Ishikawa (cell line): ENCODE measurements at regions not wholly inside any gene's neighbourhood (a gene's known extent, or its start where the extent isn't known, plus 50 kb on each side); places are given as distances from the start of the nearest gene placed in this dataset.

Experiments used
- CEBPB ChIP-seq: IDR thresholded peaks from 2 replicates; pipeline ENCODE4 v1.6.1; 2012
- CREB1 ChIP-seq: IDR thresholded peaks from 2 replicates; pipeline ENCODE4 v1.6.1; 2012; ENCODE audit warnings: low read depth
- EGR1 ChIP-seq: IDR thresholded peaks from 2 replicates; pipeline ENCODE4 v1.6.1; 2012
- EP300 ChIP-seq: IDR thresholded peaks from 2 replicates; pipeline ENCODE4 v1.6.1; 2012; ENCODE audit warnings: borderline replicate concordance
- FOXM1 ChIP-seq: IDR thresholded peaks from 2 replicates; pipeline ENCODE4 v1.6.1; 2012; ENCODE audit warnings: low read depth, borderline replicate concordance
- NFIC ChIP-seq: IDR thresholded peaks from 2 replicates; pipeline ENCODE4 v1.6.1; 2012
- RAD21 ChIP-seq: IDR thresholded peaks from 2 replicates; pipeline ENCODE4 v1.6.1; 2012; ENCODE audit warnings: low read depth
- TAF1 ChIP-seq: IDR thresholded peaks from 2 replicates; pipeline ENCODE4 v1.6.1; 2012; ENCODE audit warnings: low read depth, mild to moderate bottlenecking
- TCF12 ChIP-seq: IDR thresholded peaks from 2 replicates; pipeline ENCODE4 v1.6.1; 2012; ENCODE audit warnings: low read depth
- TEAD4 ChIP-seq: IDR thresholded peaks from 2 replicates; pipeline ENCODE4 v1.6.1; 2012
- YY1 ChIP-seq: IDR thresholded peaks from 2 replicates; pipeline ENCODE4 v1.6.1; 2012; ENCODE audit warnings: low read depth
- ZBTB7A ChIP-seq: IDR thresholded peaks from 2 replicates; pipeline ENCODE4 v1.6.1; 2012; ENCODE audit warnings: low read depth
- TF ChIP-seq, protein P1 (sequence below): IDR thresholded peaks from 2 replicates; pipeline ENCODE4 v1.6.1; 2012
- TF ChIP-seq, protein P2 (sequence below): IDR thresholded peaks from 2 replicates; pipeline ENCODE4 v1.6.1; 2012
- TF ChIP-seq, protein P3 (sequence below): IDR thresholded peaks from 2 replicates; pipeline ENCODE4 v1.6.1; 2012; ENCODE audit warnings: low read depth, mild to moderate bottlenecking

DNA sequence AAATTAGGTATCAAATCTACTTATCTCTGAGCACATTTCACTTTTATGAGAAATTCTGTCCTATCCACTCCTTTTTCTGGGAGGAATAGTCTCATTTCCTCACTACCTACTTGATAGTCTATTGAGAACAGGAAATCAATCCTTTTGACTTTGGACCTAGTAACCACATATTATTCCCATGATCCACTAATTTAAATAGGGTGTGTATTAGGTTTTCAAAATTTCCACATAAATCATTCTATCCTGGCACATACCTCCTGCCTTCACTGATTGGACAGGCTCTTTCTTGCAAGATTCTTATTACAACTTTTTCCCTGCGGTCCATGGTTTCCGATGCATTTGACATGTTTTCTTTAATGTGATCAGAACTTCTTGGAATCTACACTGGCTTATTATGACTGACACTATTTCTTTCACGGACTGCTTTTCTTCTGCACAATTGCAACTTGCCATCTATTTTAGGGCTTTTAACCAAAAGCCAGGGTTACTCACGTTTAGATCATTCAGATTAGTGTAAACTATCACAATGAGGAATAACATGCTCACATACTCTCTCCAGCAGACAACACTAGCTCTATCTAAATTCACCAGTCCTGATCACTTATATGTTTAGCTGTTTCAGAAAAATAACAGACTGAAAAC, 419.9 kb upstream of the SLIT2 start:
- no peak for TF ChIP-seq FOXM1
- TF ChIP-seq, protein P1, sequence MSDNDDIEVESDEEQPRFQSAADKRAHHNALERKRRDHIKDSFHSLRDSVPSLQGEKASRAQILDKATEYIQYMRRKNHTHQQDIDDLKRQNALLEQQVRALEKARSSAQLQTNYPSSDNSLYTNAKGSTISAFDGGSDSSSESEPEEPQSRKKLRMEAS: no peak
- TF ChIP-seq YY1: no peak
- no peak for TF ChIP-seq EGR1
- TF ChIP-seq, protein P2, sequence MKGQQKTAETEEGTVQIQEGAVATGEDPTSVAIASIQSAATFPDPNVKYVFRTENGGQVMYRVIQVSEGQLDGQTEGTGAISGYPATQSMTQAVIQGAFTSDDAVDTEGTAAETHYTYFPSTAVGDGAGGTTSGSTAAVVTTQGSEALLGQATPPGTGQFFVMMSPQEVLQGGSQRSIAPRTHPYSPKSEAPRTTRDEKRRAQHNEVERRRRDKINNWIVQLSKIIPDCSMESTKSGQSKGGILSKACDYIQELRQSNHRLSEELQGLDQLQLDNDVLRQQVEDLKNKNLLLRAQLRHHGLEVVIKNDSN: no peak
- TF ChIP-seq ZBTB7A: no peak
- TF ChIP-seq, protein P3, sequence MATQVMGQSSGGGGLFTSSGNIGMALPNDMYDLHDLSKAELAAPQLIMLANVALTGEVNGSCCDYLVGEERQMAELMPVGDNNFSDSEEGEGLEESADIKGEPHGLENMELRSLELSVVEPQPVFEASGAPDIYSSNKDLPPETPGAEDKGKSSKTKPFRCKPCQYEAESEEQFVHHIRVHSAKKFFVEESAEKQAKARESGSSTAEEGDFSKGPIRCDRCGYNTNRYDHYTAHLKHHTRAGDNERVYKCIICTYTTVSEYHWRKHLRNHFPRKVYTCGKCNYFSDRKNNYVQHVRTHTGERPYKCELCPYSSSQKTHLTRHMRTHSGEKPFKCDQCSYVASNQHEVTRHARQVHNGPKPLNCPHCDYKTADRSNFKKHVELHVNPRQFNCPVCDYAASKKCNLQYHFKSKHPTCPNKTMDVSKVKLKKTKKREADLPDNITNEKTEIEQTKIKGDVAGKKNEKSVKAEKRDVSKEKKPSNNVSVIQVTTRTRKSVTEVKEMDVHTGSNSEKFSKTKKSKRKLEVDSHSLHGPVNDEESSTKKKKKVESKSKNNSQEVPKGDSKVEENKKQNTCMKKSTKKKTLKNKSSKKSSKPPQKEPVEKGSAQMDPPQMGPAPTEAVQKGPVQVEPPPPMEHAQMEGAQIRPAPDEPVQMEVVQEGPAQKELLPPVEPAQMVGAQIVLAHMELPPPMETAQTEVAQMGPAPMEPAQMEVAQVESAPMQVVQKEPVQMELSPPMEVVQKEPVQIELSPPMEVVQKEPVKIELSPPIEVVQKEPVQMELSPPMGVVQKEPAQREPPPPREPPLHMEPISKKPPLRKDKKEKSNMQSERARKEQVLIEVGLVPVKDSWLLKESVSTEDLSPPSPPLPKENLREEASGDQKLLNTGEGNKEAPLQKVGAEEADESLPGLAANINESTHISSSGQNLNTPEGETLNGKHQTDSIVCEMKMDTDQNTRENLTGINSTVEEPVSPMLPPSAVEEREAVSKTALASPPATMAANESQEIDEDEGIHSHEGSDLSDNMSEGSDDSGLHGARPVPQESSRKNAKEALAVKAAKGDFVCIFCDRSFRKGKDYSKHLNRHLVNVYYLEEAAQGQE: no peak
- no peak for TF ChIP-seq CREB1
- TF ChIP-seq RAD21: no peak
- no peak for TF ChIP-seq NFIC
- no peak for TF ChIP-seq TCF12
- no peak for TF ChIP-seq CEBPB
- no peak for TF ChIP-seq EP300
- no peak for TF ChIP-seq TEAD4
- TF ChIP-seq TAF1: no peak

DNA sequence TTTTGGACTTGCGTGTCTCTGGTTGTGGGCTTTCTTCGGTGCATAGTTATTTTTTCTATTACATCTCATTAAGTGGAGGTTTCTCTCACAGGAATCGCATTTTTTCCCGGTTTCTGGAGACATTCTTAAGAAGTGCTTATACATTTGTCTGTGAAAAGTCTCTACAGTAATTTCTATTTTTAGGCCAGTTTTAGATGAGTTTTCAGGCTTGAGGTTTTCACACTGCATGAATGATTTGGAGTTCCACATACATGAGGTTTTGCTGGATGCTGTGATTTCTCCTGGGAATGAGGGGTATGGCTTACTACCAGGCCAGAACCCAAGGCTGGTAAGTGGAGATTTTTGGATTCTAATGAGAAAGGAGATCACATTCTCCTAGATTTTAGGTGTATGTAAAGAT, 422.6 kb upstream of the SLIT2 start:
- no peak for TF ChIP-seq RAD21
- no peak for TF ChIP-seq CREB1
- TF ChIP-seq YY1: no peak
- no peak for TF ChIP-seq TCF12
- no peak for TF ChIP-seq ZBTB7A
- no peak for TF ChIP-seq FOXM1
- no peak for TF ChIP-seq CEBPB
- no peak for TF ChIP-seq TAF1
- TF ChIP-seq, protein P1: no peak

DNA sequence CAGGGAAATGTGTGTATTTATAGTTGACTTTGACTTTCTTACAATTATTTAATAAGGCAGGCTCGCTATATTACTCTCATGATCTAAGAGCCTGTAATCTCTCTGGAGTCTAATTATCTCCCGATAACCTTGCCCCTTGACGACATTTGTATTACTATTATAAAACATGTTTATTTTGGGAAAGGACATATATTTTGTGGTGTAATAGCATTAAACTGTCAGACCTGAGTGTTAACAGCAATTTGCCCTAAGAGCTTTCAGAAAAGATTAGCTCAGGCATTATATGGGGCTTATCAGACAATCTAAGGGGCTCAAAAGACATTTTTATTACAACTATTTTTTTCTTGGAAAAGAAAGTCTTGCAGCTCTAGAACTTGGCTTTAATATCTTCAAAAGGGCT, 427.9 kb upstream of the SLIT2 start:
- TF ChIP-seq NFIC (no peak), CREB1 (no peak), TEAD4 (no peak), EGR1 (no peak), ZBTB7A (no peak), EP300 (no peak), TCF12 (no peak), CEBPB (no peak), YY1 (no peak), FOXM1 (no peak), RAD21 (no peak), TAF1 (no peak)
- TF ChIP-seq, protein P2: no peak
- TF ChIP-seq, protein P1: no peak
- TF ChIP-seq, protein P3: no peak

DNA sequence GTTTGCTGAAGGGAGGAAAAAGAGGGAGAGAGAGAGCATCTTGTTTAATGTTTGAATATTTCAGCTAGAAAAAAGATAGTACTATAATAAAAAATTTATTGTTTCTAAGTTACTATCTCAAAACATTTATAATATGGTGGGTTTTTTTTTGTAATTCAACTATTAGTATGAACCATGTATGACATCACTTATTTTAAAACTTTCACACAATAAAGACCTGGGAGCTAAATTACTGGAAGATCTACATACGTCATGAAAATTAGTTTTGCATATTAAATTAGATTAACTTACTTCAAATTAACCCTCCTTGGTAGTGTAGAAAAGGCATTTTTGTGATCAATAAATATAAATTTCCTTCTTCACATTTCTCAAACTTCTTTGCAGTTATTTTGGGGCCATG, 432.0 kb upstream of the SLIT2 start:
- no peak for TF ChIP-seq CEBPB
- no peak for TF ChIP-seq EGR1

DNA sequence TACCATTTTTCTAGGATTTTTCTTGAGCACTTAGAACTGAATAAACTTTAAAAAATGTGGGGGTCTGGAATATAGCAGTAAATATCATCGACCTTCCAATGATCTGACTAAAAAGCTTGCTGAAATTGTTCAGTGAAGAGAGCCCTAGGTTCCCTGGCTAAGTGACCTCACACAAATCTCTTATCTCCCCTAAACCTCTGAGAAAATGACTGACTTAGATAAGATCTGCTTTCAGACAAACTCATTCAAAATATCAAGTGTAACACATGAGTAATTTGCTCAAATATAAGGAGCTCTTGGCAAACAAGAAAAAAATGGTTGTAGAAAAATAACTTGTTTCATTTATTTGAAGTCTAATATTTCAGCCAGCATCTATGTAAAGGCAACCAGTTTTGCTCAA, 441.7 kb upstream of the SLIT2 start:
- TF ChIP-seq, protein P1: no peak
- TF ChIP-seq YY1: no peak
- no peak for TF ChIP-seq CREB1
- TF ChIP-seq, protein P2: no peak
- TF ChIP-seq EGR1: no peak
- no peak for TF ChIP-seq TAF1
- no peak for TF ChIP-seq RAD21
- TF ChIP-seq FOXM1: no peak
- no peak for TF ChIP-seq EP300
- TF ChIP-seq NFIC: no peak
- no peak for TF ChIP-seq TCF12
- TF ChIP-seq ZBTB7A: no peak
